T1000 (cell line): ENCODE measurements at regions not wholly inside any gene's neighbourhood (a gene's known extent, or its start where the extent isn't known, plus 50 kb on each side); places are given as distances from the start of the nearest gene placed in this dataset.

Source experiments
- DNase-seq: peaks from one replicate; lab custom pipeline; 2025; ENCODE audit warnings: mixed read lengths; lab: John Stamatoyannopoulos, UW

DNA sequence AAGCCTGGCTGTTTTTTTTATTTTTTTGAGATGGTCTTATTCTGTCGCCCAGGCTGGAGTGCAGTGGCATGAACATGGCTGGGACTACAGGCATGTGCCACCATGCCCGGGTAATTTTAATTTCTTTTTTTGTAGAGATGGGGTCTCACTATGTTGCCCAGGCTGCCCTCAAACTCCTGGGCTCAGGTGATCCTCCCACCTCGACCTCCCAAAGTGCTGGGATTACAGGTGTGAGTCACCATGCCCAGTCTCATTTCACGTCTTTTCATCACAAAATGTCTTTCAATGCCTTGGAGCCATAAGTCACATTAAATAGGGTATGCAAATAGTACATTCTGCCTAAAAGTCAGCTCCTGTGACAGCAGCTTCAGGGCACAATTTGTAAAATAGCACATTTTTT, 52.8 kb downstream of the SOX2 start:
- DNase-seq: no peak

DNA sequence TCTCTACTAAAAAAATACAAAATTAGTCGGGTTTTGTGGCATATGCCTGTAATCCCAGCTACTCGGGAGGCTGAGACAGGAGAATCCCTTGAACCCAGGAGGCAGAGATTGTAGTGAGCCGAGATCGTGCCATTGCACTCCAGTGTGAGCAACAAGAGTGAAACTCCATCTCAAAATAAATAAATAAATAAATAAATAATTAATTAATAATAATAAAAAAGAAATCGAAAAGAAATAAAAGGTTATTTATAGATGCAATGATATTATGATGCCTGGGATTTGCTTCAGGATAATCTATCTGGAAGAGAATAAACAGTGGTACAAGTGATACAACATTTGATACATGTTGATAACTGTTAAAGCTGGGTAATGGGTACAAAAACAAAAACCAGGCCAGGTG, 58.6 kb downstream of the SOX2 start:
- DNase-seq: no peak

DNA sequence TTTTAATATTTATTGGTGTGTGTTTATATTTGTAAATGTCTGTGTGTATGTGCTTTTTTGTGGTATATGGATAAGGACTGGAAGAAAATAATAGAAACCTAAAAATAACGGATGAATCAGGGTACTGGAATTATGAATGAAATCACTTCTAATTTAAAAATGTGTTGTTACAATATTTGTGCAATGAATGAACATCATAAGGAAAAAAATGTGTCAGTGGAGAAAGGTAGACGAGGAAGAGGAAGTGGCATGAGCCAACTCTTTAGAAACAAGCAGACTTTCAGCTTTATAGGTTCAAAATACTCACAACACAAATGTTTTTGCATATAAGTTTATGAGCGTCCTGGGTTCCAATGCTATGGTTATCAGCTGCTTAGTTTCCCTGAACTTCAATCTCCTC, 59.4 kb downstream of the SOX2 start:
- no peak for DNase-seq

DNA sequence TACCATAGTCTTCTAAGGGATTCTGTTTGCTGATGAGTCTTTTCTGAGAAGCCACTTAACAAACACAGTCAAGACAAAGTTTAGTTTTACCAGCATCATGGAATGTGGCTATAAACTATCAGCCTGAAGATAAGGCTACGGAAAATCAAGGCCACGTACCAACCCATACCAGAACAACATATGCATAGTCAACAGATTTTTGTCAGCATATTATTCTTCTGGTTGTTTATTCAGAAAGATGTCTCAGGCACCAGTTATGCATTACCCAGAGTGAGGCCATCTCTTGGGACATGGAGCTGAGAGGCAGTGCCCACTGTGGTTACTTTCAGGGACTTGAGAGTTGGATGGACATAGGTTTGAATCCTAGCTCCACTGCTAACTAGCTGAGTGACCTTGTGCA, 60.4 kb downstream of the SOX2 start:
- DNase-seq: no peak

DNA sequence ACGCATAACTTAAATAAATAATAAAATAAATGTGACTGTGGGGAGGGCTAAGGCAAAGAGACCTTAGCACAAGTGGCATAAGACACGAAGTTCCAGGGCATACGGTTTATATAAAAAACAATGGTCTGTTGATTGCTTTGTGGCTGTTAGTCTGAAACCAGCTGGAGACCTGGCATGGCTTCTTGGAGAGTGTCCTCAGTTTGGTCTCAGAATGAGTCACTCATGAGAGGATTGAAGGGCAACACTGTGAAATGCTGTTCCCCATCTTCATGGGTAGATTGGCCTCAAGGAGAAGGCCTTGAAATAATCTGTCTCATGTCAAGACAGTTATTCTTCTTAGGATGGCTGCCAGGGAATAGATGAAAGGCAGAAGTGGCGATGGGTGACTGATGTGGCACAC, 62.2 kb downstream of the SOX2 start:
- DNase-seq: no peak

DNA sequence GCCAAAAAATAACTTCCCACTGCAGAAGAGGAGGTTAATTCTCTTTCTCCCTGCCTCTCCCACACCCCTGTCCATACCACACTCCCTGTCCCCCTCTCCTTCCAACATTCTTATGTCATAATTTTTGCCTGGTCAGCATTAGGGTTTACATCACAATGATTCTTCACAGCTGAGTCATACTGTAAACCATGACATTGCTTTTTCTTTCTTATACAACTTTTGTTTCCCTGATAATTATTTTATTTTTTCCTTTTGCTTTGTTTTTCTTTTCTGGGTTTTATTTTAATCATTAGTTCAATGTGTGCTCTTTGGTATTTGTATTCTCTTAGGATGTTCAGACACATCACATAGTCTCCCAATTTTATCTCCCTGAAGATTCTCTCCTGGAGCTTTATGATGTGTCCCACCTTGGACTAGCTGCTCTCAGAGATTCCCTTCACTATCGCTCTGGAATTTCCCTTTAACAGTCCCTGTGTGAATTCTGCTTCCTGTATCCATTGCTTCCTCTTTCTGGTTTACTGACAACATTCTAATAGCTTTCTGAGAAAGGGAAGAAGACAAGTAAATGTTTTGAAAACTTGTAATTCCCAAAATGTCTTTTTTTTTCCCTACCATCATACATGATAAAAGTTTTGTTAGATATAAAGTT, 70.7 kb downstream of the SOX2 start:
- no peak for DNase-seq

DNA sequence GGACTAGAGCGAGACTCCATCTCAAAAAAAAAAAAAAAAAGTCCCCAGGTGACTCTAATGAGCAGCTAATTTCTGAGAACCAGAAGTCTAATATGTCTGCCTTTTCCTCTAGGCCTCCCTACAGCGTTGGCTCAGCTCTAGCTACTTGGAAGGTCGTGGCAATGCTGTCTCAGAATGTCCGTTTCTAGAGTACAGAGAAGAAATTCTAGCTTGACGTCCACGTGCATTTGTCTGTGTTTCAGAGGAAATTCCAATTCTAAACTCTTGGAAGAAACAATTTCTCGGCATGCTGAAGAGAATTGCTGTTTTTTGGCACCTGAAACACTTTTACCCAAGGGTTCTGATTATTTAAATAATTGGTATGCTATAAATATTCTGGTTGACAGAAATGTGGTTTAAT, 78.8 kb downstream of the SOX2 start:
- DNase-seq: no peak

DNA sequence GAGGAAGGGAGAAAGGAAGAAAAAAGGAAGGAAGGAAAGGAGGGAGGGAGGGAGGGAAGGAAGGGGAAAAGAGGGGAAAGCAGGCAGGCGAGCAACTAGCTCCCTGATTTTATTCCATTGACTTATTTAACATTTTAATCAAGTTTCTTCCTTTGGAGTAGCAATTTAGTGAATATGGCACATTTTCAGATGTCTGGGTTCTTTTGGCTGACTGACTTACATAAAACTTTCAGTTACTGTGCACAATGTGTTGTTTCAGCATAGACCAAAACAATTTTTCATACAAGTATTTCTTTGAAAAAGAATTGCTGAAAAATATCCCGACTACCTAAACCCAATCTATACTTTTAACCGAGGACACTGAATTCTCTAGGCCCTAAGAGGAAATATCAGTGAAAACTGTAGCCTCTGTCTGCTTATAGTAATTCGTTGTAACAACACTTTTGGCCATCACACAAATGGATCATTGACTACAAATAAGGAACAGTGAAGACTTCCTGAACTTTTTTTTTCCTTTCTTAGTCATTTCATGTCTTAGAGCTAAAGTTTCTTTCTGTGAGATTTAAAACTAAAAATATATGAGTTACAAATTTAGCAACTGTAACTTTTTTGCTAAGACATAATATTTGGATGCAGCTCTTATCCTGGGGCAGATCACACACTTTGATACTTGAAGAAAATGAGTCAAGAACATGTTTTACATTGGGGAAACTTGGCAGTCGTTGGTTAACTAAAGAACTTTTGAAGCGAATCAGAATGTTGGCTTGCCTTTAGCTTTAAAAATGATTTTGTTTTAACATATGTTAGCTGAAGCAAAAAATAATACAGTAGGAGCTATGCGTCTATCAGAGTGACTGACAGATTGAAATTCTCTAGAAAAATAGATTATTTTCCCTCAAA, 79.6 kb downstream of the SOX2 start:
- DNase-seq: no peak

DNA sequence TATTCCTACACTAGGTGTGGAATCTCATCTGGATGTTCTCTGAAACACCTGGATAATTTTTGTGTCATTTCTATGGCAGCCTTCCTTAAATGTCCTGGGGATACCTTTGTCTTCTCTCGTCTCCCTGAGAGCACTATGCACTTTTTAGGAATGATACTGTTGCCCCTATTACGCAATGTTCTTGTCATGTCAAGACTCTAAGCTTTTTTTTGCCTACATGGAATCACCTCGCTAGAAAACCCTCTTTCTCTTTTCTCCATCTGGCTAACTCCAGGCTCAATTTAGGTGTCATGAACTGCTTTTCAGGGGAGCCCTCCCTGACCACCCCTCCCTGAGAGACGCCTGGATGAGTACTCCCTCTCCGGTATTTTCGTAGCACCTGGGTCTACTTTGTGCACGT, 81.3 kb downstream of the SOX2 start:
- no peak for DNase-seq

DNA sequence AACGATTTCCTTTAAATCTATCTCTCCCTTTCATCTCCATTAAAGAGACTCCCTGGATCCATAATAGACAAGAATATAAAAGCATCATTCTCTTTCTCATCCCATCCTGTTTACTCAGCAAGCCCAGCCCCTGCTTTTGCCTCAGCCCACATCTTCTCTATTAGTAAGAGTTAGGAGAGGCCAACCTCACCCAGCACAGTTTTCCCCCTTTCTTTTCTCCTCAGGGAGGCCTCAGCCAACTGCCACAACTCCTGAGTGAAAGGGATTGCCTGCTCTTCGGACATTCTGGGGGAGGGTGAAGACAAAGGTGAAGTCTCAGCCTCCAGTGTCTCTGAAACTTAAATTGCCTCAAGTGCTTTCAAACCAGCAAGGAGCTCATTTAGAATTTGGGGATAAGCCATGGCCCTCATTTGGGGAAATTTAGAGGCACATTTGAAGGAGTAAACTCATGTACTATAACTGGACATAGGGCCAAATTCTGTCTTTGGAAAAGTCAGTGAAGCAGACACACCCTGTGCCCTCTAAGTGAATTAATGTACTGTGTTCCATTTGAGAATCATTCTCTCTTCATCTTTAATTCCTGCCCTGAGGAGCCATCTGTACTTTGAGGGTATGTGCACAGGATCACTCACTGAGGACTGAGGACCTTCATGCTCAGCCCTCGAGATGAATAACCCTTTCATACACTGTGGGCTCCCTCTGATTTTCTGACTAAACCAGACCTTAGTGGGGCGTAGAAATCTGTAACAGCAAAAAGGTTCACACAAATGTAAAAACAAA, 82.5 kb downstream of the SOX2 start:
- no peak for DNase-seq

DNA sequence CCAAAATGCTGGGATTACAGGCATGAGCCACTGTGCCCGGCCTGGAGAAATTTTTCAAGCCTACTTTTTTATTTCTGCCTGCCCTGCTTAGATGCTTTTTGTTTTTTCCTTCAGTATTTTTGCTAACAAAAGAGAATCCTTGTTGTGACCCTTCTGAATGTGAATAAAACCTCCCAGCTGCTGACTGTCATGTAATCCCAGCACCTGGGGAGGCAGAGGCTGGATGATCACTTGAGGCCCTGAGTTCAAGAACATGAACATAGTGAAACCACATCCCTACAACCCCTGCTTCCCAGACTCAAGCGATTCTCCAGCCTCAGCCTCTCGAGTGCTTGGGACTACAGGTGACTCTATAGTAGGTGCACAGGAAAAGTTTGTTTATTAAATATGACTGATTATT, 84.9 kb downstream of the SOX2 start:
- no peak for DNase-seq

DNA sequence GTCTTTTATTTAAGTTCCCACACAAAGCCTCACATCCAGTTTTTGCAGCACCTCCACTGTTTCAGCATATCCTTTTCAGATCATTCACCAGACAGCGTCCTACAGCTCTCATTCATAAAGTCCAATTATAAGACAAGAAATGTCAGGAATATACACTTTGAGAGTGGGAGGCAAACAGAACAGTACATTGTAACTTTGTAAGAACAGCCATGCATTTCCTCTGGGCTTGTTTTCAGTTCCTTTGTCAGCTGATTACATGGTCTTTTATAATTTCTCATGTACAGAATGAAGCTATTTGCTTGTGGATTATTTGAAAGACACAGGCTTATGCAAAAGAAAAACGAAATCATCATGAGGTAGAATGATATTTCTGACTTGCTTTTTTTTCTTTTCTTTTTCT, 85.7 kb downstream of the SOX2 start:
- DNase-seq: no peak

DNA sequence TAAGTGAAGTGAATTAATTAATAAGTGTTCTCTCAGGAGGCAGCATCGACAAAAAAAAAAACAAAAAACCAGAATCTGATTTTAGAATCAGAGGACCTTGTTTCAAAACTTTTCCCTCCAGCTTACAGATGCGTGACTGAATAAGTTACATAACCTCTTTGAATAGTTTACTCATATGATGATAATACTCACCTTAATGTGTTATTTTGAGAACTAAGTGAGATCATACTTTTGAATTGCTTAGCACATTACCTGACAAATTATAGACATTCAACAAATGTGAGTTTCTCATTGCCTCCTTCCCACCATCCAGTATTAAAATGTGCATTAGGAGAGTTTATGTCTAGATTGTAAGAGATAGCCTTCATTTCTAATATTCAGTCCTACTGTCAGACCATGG, 94.0 kb downstream of the SOX2 start:
- no peak for DNase-seq

DNA sequence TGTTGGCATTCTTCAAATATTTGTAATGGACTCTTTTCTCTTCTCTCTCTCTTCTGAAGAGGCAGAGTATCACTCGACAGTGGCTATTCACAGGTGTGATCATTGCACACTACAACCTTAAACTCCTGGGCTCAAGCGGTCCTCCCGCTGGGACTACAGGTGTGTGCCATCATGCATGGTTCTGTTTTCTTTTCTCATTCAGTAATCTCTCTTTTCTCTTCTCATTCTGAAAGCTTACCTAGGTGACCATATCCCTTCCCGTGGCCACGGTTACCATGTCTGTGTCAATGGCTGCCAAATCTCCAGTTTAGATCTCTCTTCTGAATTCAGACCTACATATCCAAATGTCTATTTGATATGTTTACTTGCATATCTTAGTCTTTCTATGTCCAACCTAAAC, 96.3 kb downstream of the SOX2 start:
- no peak for DNase-seq

DNA sequence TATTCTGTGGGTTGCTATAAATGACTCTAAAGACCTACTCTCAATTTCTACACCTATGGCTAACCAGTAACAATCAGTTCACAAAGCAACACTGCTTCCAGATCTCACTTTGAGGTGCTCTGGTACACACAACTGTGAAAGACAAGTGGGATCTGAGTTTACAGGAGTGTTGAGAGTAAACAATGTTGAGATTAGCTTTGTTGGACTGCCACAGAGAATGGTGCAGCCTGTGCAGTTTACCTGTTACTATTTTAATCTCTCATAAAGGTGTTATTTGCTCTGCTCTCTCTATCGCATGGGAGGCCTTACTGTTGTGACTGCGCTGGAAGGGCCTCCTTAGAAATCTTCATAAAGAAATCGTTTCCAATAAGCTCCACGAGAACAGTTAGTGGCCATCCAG, 112.0 kb downstream of the SOX2 start:
- DNase-seq: no peak

DNA sequence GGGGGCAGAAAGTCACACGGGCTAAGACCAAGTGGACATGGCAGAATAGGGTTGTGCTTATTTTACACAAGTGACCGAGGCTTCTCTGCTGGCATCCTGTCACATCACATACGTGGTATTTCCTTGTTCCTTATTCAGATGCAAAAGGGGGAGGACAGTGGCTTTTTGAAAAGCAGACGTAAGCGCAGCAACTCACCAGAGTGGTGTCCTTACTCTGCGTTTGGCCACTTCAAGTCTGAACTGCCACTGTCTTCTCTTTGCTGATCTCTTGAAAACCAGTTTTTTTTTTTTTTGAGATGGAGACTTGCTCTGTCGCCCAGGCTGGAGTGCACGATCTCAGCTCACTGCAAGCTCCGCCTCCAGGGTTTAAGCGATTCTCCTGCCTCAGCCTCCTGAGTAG, 113.2 kb downstream of the SOX2 start:
- DNase-seq: no peak

DNA sequence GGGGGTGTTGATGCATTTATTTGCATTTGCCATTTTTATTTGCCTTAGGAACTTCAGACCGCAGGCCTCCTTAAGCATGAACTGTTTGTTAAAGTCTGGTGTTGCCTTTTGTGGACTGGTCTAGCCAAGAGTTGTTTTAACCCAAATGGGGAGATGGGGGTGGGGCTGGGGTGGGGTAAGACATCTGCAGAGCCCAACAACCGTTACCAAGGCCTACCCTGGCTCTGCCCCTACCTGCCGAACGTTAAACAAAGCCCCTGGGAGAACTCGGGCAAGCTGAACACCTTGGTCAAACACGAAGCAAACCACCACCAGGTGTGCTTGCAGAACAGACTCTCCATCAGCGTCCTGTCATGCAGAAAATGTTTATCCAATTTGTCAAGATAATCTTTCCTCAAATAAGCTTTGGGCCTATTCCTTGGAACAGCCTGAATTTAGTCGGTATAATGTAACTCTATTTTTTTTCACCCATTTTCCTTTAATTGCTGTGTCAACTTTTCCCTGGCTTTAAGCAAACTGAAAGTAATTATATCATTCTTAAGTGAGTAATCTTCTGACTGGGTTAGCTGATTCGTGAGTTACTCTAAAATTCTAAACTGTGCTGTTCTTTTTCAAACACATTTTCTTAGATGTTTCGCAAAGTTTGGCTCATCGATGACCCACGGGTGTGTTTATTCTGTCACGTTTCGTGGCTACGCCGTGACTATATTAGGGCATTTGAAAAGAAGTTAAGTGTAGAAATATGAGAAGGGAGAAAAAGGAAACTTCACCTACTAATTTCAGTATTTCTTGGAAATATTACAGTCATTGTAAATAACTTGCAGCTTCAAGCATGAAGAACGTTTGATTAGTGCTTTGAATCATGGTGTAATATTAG, 127.6 kb downstream of the SOX2 start:
- DNase-seq: no peak

DNA sequence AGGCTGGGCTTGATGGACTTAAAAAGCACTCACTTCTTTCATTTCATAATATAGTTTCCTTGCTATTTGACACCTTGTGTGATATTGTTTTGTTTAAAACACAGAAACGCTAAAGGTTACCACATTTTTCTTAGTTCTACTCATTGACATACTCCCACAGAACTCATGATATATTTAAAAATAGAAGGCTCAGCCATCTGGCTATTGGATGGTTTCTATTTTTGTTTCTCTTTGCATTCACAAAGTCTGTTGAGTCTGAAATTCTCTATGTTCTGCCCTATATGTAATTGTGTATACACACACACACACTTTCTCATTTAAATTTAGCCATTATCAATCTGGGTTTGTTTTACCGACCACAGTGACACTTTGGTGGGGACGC, 128.2 kb downstream of the SOX2 start:
- DNase-seq: no peak

DNA sequence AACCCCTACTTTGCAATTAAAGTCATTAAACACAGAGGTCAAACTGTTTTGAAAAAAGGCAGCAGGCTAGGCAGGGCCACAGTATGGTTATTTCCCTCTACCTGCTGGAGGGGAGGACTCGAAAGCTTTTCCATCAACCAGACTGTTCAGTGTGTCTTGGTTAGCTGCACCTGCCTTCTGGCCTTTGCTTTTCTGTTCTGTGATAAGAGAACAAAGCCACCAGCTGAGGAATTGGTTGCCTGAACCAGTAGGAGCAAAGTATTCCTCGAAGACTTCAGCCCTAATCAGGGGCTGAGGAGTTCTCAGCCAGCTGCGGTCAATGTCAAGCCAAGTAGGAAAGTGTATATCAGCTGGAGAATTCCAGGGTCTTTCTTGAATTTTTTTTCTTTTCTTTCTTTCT, 132.5 kb downstream of the SOX2 start:
- no peak for DNase-seq

DNA sequence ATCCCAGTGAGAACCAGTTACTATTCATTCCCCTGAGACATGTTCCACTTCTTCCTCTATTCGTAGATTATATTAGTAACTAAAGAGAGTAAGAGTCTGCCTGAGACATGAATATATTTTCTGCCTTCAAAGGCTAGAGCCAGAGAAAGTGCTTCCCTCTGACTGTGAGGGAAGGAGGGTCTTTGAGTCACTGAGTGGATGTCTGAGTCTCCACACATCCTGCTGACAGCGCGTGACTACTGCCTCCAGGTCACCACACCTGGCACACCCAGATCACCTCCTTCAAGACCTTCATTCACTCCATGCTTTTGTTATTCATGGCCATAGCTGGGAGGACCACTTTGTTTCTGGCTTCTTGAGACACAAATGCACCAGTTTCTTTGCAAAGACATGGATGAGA, 135.6 kb downstream of the SOX2 start:
- DNase-seq: no peak

DNA sequence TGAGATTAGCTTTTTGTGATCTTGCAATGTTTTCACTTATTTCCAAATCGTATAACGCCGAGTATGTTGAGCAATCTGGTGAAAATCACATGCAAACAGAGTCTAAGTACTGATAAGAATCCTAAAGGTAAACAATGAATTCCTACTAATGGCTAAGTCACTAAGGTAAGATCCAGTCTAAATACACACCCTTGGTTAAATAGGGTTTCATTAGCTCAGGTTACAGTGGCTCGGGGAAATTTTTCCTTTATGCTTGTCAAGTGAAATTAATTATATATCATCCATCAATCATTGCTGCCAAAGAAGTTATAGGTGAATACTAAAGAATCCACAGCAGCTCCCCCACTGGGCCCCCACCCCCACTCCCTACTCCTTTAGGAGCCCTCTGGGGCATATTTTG, 139.3 kb downstream of the SOX2 start:
- no peak for DNase-seq

DNA sequence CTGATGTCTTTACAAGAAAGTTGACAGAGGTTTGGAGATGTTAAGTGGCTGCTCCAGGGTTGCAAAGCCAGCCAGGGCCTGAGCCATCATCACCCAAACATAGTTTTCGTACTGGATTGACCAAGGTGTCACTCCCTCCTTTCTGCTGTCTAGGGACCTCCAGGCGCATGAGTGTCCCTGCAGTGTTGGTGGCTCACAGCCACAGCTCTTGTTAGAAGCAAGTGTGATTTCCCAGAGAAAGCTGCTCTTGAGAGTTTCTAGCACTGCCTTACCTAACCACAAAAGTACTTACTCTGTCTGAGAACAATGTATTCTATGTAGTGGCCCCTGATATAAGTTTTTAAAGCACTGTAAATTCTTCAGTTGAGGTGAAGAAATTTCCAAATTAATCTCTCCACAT, 144.1 kb downstream of the SOX2 start:
- DNase-seq: no peak
